A549 (cell line): ENCODE measurements at regions not wholly inside any gene's neighbourhood (a gene's known extent, or its start where the extent isn't known, plus 50 kb on each side); places are given as distances from the start of the nearest gene placed in this dataset.

Experiments used
- BHLHE40 ChIP-seq: IDR thresholded peaks from 2 replicates; pipeline ENCODE4 v1.6.1; 2012; ENCODE audit warnings: low read depth, low read length, inconsistent platforms
- CHD4 ChIP-seq: fragments of 200-600 bp; sonication (generic); IDR thresholded peaks from 2 replicates; pipeline ENCODE4 v1.6.1; 2016; ENCODE audit warnings: antibody characterized with exemption, mild to moderate bottlenecking, borderline replicate concordance
- CTCF ChIP-seq: fragments of >200 bp; sonication (Bioruptor Twin); formaldehyde crosslinking; IDR thresholded peaks from 3 replicates; pipeline ENCODE4 v1.5.1; 2016
- FOXS1 ChIP-seq: fragments of 250-450 bp; sonication (Bioruptor Pico); IDR thresholded peaks from 2 replicates; pipeline ENCODE4 v1.5.0; 2020; ENCODE audit warnings: mild to moderate bottlenecking, moderate library complexity
- MAFK ChIP-seq: fragments of 450-650 bp; IDR thresholded peaks from 2 replicates; pipeline ENCODE4 v1.6.1; 2014; ENCODE audit not compliant: partially characterized antibody
- RCOR1 ChIP-seq: fragments of 150-350 bp; IDR thresholded peaks from 2 replicates; pipeline ENCODE4 v1.6.1; 2014; ENCODE audit warnings: antibody characterized with exemption, low read length, low read depth
- REST ChIP-seq: fragments of 200-600 bp; sonication (generic); IDR thresholded peaks from 2 replicates; pipeline ENCODE4 v1.6.1; 2016; ENCODE audit warnings: antibody characterized with exemption, mild to moderate bottlenecking, moderate library complexity
- RFX5 ChIP-seq: fragments of 450-650 bp; IDR thresholded peaks from 2 replicates; pipeline ENCODE4 v1.7.1; 2014; ENCODE audit warnings: antibody characterized with exemption, mild to moderate bottlenecking, moderate library complexity
- SMC3 ChIP-seq: fragments of >200 bp; sonication (Bioruptor Twin); formaldehyde crosslinking; IDR thresholded peaks from 3 replicates; pipeline ENCODE4 v1.6.1; 2018; ENCODE audit warnings: inconsistent platforms
- USF2 ChIP-seq: fragments of 450-650 bp; IDR thresholded peaks from 2 replicates; pipeline ENCODE4 v1.6.1; 2014; ENCODE audit warnings: antibody characterized with exemption
- TF ChIP-seq, protein P1 (sequence below): IDR thresholded peaks from 2 replicates; pipeline ENCODE4 v1.6.1; 2012
- TF ChIP-seq, protein P2 (sequence below): IDR thresholded peaks from 2 replicates; pipeline ENCODE4 v1.6.1; 2012
- TF ChIP-seq, protein P3 (sequence below): fragments of 150-350 bp; IDR thresholded peaks from 2 replicates; pipeline ENCODE4 v1.6.1; 2014; ENCODE audit warnings: low read depth, mild to moderate bottlenecking, low read length

DNA sequence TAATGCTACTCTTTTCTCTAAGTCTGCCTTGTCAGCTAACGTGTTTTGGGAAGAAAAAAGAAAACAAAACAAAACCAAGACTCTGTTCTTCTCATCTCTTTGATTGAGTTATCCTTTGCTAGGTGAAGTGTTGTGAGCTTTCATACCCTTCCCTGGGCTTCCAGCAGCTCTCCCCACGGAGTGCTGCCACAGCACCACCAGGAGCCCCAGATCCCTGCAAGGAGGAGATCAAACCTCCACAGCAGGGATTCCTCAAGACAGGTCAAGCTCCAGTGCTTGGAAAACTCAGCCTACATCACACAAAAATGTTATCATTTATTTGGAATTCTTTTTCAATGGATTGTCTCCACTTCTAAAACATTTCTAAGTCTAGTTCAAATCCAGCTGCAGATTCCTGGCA is 1981.9 kb upstream of the TENM3 start:
- TF ChIP-seq CTCF (no peak), CHD4 (no peak), SMC3 (no peak), RFX5 (no peak), USF2 (no peak), FOXS1 (CRISPR knock-in tag) (no peak), REST (no peak), MAFK (no peak), RCOR1 (no peak), BHLHE40 (no peak)
- TF ChIP-seq, protein P1, sequence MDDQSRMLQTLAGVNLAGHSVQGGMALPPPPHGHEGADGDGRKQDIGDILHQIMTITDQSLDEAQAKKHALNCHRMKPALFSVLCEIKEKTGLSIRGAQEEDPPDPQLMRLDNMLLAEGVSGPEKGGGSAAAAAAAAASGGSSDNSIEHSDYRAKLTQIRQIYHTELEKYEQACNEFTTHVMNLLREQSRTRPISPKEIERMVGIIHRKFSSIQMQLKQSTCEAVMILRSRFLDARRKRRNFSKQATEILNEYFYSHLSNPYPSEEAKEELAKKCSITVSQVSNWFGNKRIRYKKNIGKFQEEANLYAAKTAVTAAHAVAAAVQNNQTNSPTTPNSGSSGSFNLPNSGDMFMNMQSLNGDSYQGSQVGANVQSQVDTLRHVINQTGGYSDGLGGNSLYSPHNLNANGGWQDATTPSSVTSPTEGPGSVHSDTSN: no peak
- TF ChIP-seq, protein P2, sequence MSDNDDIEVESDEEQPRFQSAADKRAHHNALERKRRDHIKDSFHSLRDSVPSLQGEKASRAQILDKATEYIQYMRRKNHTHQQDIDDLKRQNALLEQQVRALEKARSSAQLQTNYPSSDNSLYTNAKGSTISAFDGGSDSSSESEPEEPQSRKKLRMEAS: no peak
- TF ChIP-seq, protein P3, sequence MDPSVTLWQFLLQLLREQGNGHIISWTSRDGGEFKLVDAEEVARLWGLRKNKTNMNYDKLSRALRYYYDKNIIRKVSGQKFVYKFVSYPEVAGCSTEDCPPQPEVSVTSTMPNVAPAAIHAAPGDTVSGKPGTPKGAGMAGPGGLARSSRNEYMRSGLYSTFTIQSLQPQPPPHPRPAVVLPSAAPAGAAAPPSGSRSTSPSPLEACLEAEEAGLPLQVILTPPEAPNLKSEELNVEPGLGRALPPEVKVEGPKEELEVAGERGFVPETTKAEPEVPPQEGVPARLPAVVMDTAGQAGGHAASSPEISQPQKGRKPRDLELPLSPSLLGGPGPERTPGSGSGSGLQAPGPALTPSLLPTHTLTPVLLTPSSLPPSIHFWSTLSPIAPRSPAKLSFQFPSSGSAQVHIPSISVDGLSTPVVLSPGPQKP: no peak
